Retinal pigment epithelial cell (primary cell): ENCODE measurements at regions not wholly inside any gene's neighbourhood (a gene's known extent, or its start where the extent isn't known, plus 50 kb on each side); places are given as distances from the start of the nearest gene placed in this dataset.

Experiments used
- DNase-seq: peaks from one replicate; pipeline ENCODE4 v3.0.0-alpha.2; 2010; ENCODE audit warnings: low read depth
- H3K4me3 ChIP-seq: 2 replicates; pipeline ENCODE4 v1.5.1; 2011; ENCODE audit warnings: mild to moderate bottlenecking, low read length, control low read depth, moderate library complexity
- TF ChIP-seq, protein P1 (sequence below): conservative IDR thresholded peaks from 2 replicates; pipeline ENCODE4 v1.5.1; 2011; ENCODE audit warnings: low read depth, low read length, control low read depth, inconsistent platforms

DNA sequence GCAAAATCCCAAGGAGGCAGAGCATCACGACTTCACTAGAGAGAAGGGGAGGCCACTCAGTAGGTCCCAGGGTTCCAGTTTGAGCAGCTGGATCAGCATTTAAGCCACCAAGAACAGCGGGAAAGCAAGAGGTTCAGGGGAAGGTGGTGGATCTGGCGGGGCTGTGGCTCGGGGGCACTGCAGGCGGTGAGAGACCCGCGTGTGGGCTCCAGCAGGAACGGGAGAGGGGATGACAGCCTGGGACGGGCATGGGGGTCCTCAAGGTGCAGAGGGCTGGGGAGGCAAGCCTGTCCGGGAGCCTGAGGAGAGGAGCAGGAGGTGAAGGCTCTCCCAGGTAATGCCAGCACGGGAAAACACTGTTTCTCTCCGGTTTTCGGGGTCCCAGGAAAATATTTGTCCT, 123.6 kb downstream of the IRX2 start:
- no peak overlapping the region for H3K4me3 ChIP-seq
- DNase-seq = no peak
- TF ChIP-seq, protein P1, sequence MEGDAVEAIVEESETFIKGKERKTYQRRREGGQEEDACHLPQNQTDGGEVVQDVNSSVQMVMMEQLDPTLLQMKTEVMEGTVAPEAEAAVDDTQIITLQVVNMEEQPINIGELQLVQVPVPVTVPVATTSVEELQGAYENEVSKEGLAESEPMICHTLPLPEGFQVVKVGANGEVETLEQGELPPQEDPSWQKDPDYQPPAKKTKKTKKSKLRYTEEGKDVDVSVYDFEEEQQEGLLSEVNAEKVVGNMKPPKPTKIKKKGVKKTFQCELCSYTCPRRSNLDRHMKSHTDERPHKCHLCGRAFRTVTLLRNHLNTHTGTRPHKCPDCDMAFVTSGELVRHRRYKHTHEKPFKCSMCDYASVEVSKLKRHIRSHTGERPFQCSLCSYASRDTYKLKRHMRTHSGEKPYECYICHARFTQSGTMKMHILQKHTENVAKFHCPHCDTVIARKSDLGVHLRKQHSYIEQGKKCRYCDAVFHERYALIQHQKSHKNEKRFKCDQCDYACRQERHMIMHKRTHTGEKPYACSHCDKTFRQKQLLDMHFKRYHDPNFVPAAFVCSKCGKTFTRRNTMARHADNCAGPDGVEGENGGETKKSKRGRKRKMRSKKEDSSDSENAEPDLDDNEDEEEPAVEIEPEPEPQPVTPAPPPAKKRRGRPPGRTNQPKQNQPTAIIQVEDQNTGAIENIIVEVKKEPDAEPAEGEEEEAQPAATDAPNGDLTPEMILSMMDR = no peak

DNA sequence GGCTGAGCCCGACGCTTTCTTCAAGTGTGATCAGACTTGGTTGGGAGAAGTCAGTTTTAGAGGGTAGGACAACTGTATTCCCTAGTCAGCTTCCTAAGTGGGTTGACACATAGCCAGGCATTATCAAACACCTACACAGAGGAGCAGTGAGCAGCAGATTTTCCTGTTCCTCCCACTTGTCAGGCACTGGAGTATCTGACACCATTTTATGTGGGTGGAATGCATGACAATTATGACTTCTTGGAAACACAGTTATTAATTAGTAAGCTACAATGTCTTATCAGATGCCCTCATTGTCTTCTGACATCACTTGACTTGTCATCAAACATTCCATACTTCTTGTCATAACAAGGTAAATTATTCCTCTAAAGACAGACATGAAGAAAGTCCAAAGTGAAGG, 124.9 kb downstream of the IRX2 start:
- no peak for DNase-seq
- TF ChIP-seq, protein P1 = no peak
- no peak overlapping the region for H3K4me3 ChIP-seq

DNA sequence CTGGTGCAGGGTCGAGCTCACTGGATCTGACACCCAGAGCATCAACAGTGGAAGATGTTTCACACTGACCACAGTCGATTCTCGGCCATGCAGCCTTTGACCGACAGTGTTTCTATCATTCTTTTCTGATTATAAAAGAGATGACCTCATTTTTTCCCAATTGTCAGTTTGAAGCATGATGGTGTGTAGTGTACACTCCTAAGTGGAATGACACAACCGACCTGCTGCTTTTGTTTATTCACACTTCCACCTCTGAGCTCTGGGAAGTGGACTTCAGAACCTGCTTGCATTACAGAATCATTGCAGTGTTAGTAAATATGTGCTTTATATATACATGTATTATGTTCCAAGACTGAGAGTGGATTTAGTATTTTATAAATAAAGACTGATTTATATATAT, 128.6 kb downstream of the IRX2 start:
- no peak overlapping the region for H3K4me3 ChIP-seq
- DNase-seq = no peak
- TF ChIP-seq, protein P1 = no peak

DNA sequence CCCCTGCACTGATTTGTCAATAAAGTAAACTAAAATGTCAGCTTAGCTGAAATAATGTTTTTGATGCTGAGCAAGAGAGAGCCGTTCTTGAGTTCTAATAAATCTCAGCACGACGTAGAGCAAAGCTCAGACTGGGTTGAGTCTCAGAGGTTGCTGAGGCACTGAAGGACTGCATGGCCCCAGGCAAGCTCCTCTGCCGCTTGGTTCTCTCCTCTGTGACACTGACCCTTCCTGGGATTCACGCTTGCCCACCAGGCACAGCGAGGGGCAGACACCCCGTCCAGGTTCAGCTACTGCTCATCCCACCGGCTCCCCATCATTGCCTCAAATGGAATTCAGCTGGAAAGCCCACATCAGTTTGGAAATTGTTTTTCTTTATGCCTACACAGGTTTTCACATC, 129.8 kb downstream of the IRX2 start:
- no peak overlapping the region for H3K4me3 ChIP-seq
- no peak for DNase-seq
- TF ChIP-seq, protein P1 = no peak

DNA sequence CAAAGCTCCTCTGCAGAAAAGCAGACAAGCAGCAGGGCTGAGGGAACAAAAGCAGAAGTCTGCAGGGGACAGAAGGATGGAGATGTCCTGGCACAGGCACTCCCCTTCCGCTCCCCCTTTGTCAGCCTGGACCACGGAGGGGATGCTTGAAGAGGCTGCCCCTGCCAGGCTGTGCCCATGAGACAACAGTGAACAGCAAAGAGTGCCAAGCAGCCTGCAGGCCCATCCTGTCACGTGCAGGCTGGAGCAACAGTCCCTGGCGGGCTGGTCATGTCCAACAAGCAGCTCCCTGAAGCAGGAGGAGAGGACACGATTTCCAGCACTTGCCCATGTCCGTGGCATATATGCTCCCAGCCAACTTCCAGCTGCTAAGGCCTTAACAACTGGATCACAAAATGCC, 132.3 kb downstream of the IRX2 start:
- no peak for DNase-seq
- H3K4me3 ChIP-seq = no peak overlapping the region
- TF ChIP-seq, protein P1 = no peak

DNA sequence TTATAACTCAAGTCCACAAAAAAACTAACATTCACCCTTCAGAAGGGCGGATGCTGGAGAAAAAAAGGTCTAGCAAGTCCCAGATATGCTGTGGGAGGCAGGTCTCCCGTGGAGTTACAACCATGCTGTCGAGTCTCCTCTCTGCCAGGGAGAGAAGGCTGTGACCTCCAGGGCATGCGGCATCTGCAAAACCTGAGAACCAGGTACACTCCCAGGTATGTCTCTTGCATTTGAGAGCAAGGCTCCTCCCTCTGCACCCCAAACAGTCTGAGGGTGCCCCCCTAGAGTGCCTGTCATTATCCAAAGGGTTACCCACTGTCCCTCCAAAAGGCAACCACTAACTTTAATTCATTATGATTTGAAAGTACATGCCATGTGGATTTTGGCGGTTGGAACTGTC, 134.0 kb downstream of the IRX2 start:
- TF ChIP-seq, protein P1 = no peak
- DNase-seq = no peak

DNA sequence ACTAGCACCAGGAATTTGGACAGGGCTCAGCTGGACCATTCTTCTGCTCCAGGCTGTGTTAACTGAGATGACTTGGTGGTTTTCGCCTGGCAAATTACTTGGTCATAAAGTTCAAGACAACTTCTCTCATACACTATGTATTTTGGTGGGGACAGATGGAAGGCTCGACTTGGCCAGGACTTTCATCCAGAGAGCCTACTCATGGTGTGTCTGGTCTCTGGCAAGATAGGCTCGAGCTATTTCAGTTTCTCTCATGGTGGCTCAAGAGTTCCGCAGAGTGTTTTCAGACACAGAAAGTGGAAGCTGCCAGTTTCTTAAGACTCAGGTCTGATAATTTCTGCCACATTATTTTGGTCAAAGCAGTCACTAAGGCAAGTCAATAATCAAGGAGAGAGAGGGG, 135.6 kb downstream of the IRX2 start:
- TF ChIP-seq, protein P1 = no peak
- DNase-seq = no peak
- H3K4me3 ChIP-seq = no peak overlapping the region

More for the DNA sequence above, 134.0 kb downstream of the IRX2 start:
- H3K4me3 ChIP-seq = no peak overlapping the region
